Hematopoietic multipotent progenitor cell treated with erythropoietin and hydrocortisone succinate and interleukin-3 and kit ligand, for 17 days (in vitro differentiated cells): ENCODE measurements at regions not wholly inside any gene's neighbourhood (a gene's known extent, or its start where the extent isn't known, plus 50 kb on each side); places are given as distances from the start of the nearest gene placed in this dataset.
"Not testable (repeated sequence)": the region's sequence is repeated elsewhere in the genome, so short reads cannot be mapped to it uniquely, and the experiment has no call there.

Experiments
- DNase-seq: peaks from one replicate; pipeline ENCODE4 v3.0.0-alpha.2; 2015; ENCODE audit warnings: low spot score

GRCh38 chr9:87049929-87050608 lies 102.8 kb upstream of the GAS1 start:
- DNase-seq: not testable (repeated sequence)

- DNase-seq: no peak
Observed at GRCh38 chr9:87054999-87055686, 107.8 kb upstream of the GAS1 start.

- DNase-seq: no peak
Observed at GRCh38 chr9:87059772-87060171, 112.5 kb upstream of the GAS1 start.

GRCh38 chr9:87062746-87063145 lies 115.4 kb upstream of the GAS1 start:
- no peak for DNase-seq

- DNase-seq: no peak
Observed at GRCh38 chr9:87063246-87063645, 115.9 kb upstream of the GAS1 start.

- no peak for DNase-seq
Observed at GRCh38 chr9:87063871-87064270, 116.6 kb upstream of the GAS1 start.

GRCh38 chr9:87064311-87064710 lies 117.0 kb upstream of the GAS1 start:
- DNase-seq: no peak

GRCh38 chr9:87065981-87066380 lies 118.7 kb upstream of the GAS1 start:
- no peak for DNase-seq

GRCh38 chr9:87067426-87067825 lies 120.1 kb upstream of the GAS1 start:
- DNase-seq: no peak

GRCh38 chr9:87068177-87068840 lies 121.0 kb upstream of the GAS1 start:
- no peak for DNase-seq

- DNase-seq: no peak
Observed at GRCh38 chr9:87069690-87070089, 122.4 kb upstream of the GAS1 start.

- DNase-seq: no peak
Observed at GRCh38 chr9:87070336-87070735, 123.0 kb upstream of the GAS1 start.

- DNase-seq: no peak
Observed at GRCh38 chr9:87071473-87071872, 124.2 kb upstream of the GAS1 start.

- DNase-seq: no peak
Observed at GRCh38 chr9:87073692-87074091, 126.4 kb upstream of the GAS1 start.

GRCh38 chr9:87075537-87075936 lies 128.2 kb upstream of the GAS1 start:
- no peak for DNase-seq

- DNase-seq: no peak
Observed at GRCh38 chr9:87076825-87077224, 129.5 kb upstream of the GAS1 start.

GRCh38 chr9:87077986-87078385 lies 130.7 kb upstream of the GAS1 start:
- DNase-seq: no peak

- no peak for DNase-seq
Observed at GRCh38 chr9:87080512-87081264, 133.4 kb upstream of the GAS1 start.

GRCh38 chr9:87081503-87081902 lies 134.2 kb upstream of the GAS1 start:
- DNase-seq: no peak

- no peak for DNase-seq
Observed at GRCh38 chr9:87083986-87084385, 136.7 kb upstream of the GAS1 start.

- no peak for DNase-seq
Observed at GRCh38 chr9:87084407-87084806, 137.1 kb upstream of the GAS1 start.

GRCh38 chr9:87085073-87085472 lies 137.8 kb upstream of the GAS1 start:
- no peak for DNase-seq

- DNase-seq: no peak
Observed at GRCh38 chr9:87085521-87085920, 138.2 kb upstream of the GAS1 start.
